Iris pigment epithelial cell (primary cell): ENCODE measurements at regions not wholly inside any gene's neighbourhood (a gene's known extent, or its start where the extent isn't known, plus 50 kb on each side); places are given as distances from the start of the nearest gene placed in this dataset.

Source experiments
- DNase-seq: peaks from one replicate; pipeline ENCODE4 v3.0.0-alpha.2; 2011; ENCODE audit warnings: low read depth

DNA sequence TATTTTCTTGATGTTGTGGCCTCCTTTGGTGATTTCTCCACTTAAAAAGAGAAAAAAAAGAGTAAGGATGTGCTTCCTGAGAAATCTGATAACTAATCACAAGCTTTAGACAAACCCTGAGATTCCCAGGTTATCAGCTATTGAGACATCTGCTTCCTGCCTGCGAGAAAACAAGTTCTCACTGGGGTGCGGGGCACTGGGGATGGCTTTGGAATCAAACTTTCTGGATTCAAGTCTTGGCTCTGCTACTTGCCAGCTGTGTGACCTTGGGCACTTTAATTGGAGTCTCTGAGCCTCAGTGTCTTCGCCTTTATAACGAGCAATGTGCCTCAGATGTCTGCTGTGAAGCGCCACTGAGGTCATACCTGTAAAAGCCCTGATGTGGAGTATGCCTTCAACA lies 152.5 kb upstream of the NAV2 start:
- no peak for DNase-seq

DNA sequence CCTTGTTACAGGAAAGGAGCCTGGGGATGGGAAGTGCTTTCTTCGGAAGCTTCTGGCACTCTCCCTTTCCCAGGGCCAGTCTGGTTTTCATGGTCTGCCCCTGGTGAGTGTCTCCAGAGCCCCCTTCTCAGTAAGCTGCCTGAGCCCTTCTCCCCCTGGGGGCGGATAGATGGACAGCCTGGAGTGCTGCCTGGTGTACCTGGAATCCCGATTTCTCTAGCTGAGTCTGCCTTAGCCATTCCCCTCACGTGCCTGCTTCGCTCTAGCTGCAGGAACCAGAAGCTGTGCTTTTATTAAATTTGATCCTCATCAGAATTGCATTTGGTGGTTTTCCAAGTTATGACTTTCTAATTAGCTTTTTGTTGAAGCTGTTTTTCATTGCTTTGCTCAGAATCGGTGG lies 152.9 kb upstream of the NAV2 start:
- no peak for DNase-seq

DNA sequence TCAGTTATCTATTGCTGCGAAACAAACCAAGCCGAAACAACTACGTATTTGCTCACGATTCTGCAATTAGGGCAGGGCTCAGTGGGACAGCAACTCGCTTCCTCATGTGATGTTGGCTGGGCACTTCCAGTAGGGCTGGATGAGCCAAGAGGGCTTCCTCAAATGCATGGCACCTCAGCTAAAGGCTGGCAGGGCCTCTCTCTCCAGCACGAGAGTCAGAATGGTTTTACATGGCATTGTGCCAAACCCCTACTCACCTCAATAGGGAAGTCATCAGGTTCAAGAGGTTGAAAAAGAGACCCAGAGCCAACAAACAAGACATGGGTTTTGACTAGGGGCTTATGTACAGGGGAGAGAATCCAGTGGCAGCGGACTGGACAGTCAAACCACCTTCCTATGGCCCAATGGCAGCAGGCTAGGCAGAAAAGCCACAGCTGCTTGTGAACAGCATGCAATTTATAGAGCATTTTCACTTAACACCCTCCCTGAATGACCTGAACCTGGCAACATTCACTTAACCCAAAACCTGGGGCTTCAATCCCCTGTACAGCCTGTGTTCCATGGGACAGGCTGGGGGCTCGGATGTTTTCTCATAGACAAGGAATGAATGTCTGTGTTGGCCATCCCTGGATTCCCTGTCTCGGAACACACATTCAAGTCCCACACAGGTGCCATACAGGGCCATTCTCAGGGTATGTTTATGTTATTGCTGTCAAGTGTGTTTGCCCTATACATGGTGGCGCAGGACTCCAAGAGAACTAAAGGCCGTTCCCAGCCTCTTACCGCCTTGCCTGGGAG lies 154.2 kb upstream of the NAV2 start:
- no peak for DNase-seq

DNA sequence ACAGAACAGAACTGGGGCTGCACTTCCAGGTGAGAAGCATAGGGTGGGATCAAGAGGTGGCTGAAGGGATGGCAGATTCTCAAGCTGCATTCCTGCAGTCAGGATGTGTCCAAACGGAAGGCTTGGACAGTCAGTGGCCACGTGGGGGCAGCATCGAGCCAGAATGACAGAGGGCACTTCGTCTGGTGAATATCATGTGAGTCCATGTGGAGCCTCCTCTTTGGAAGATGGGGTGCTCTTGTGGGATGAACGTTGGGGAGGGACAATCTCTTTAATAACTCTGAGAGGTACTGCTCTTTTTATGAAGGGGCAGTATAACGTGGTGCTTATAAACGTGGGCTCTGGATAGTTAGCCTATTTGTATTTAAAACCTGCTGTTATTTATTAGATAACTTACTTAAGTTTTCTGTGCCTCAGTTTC lies 154.9 kb upstream of the NAV2 start:
- DNase-seq = peak; percentile 60

DNA sequence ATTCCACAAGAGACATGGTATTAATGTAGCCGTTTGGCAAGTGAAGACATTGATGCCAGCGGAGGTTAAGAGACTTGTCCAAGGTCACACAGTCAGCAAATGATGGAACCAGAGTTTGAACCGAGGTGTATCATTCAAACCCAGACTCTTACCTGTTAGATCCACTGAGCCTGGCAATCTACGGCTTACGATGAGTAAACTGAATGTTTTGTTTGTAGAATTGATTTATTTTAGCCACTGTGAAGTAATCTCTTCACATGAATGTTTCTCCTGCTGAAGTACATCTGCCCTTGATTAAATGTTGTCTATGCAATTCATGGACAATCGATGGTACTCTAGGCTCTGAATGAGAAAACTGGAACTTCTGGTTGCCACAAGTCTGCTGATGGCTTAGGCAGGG lies 155.5 kb upstream of the NAV2 start:
- no peak for DNase-seq

DNA sequence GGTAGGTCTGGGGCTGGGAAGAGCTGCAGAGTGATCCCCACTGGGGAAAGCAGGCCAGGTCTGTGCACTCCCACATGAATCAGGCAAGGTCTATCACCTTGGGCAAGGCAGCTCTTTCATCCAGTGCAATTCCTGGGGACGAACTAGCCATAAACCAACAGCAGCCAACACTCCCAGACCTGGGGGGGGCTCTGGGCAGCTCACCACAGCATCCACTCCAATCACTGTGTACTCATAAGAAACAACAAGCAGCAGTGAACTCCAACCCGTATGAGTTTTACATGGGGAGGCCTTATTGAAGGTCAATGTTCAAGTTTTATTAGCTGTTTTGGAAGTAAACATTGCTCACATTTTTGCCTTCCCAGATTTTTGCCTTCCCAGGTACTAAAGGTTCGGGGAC lies 157.4 kb upstream of the NAV2 start:
- DNase-seq = no peak

DNA sequence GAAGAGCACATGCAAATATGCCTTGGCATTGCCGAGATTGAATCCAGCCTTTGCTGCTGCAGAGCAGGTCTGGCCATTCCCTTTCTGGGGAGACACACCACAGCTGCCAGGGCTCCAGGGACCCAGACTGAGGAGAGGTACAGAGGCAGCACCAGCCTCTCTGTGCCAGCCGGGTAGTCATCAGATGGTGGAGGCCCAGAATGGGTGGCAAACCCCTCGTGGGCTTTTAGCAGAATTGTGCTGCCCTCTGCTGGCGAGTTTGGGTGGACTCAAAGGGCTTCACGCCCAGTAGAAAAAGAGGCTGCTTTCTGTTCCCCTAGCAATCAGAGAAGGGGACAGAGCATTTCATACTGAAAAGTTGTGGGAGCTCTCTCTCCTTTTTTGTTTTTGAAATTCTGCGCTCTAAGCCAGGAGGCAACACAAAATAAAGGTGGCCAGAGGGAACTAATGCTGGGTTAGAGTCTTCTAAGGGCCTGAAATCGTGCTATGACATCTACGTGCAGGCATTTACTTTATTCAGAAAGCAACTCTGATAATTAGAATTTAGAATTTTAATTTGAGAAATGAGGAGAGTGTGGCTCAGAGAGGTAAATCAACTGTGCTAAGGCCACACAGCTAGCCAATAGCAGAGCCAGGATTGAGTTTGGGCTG lies 158.8 kb upstream of the NAV2 start:
- peak; percentile 59 for DNase-seq

DNA sequence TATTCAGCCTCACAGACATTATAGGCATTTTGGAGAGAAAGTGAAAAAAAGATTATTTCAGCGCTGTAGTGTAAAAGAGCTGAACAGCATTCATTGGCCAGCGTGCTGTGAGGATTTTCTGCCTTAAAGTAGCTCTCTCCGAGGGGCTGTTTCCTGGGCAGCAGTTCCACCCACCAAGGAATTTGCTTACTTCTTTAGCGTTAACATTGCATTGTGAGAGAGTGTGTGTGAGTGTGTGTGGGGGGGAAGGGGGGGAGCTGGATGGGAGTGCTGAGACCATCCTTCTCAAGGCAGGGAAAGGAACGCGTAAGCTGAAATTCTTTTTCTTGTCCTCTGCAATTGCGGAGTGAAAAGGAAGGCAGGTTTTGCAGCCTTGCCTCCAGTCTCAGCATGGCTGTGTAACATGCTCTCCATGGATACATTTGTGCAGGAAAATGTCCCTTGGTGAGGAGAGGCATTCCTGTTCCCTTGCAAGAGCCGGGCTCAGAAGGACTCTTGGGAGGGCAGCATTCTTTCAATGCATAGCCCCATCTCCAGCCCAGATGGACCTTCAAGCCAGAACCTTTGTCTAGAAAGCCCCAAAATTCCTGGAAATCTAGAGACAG lies 159.9 kb upstream of the NAV2 start:
- DNase-seq = no peak

DNA sequence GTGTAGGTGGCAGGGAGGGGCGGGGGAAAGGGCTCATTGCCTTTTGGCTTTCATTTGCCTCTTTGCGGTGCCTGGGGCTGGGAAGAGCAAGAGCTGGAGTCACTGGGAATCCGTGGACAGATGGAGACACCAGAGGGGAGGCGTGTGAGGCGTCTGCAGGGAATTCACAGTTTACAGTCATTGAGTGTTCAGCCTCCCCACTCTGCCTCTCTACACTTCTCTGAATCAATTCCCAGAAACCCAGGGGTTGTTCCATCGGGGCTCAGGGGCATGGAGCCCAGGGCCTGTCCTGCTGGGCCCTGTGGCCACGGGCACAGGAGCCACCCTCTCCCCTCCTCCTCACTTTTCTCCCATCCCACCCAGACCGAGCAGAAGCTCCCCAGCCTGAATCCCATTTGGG lies 160.5 kb upstream of the NAV2 start:
- DNase-seq = no peak

DNA sequence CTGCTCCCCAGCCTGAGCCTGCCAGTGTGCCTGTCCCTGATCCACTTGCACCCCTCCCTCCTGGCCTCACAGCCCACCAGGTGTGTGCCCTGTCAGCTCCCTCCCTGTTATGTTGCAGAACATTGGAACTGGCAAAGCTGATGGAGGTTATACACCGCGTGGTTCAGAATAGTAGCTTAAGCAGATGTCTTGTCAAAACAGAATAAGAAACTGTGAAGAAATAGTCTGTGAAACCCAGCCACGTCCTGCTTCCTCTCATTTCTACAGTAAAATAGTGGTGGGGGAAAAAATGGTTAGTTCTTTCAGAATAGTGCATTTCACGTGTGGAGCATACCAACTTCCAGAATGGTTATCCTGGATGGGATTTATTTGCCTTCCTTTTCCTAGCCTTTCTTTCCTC lies 161.2 kb upstream of the NAV2 start:
- DNase-seq = no peak

DNA sequence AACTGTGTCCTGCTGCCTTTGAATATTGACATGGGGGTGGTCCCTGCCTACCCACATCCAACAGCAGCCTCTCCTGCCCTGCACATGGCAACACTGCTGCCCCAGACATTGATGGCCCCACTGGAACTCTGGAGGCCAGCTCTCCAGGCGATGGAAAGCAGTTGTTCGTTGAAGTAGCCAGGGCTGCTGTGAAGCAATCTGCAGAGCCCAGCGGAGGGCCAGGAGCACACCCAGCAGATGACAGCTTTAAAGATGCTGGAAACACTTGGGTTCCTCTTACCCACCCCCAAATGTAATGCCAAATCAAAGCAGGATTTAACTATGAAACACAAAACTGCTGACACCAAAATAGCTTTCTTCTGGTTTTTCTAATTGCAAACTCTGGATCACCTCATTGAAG lies 165.6 kb upstream of the NAV2 start:
- no peak for DNase-seq

DNA sequence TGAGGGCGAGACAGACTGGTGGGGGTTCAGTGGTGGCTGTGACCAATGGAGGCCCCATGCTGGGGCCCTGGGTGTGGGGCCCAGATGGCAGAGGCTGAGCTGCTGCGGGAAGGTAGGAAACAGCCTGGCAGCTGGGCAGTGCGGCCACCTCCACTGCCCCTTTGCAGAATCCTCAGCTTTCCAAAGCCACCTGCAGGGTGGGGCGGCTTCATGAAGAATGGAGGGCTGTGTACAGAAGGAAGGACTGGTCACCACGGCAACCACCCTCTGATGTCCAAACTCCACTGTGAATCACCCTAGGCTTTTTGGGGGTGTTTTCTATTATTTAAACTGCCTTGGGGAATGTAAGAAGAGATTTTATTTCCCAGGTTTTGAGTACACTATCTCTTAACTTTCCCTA lies 166.3 kb upstream of the NAV2 start:
- no peak for DNase-seq

DNA sequence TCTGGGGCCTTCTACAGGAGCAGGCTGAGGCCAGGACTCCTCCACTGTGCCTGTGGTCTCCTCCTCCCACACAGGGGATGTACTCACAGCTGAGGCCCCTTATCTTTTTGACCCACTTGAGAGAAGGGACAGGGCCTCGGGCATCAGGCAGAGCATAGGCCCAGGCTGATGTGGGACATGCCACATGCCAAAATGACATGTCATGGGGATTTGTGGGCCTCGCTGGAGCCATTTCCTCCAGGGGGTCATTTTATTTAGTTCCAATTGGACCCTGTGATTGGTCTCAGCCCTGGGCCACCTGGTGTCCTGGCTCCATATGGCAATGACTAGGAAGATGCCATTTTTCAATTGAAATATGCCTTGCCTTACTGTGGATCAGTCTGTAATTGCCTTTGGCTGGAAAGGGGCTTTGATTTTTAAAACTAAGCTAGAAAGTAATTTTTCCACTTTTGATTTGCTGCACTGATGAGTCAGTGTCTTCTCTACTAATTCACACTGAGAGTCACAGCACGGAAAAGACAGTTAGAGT lies 171.1 kb upstream of the NAV2 start:
- DNase-seq = no peak

DNA sequence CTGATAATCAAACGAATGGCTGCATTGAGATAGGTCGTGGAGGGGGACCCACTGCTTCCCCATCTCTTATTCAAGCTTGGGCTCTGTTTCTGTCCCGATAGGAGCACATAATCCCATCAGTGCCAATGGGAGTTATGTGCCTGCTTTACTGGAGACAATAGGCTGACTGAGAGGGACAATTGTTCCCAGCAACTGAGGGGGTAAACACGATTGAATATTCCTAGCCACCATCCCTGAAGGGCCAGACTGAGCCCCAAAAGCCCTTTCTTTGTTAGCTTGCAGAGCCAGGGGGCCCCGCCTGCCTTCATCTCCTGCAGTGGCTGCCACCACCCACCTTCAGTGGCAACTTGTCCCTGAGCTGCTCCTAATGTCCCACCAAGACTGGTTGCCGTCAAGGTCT lies 172.8 kb upstream of the NAV2 start:
- DNase-seq = no peak

DNA sequence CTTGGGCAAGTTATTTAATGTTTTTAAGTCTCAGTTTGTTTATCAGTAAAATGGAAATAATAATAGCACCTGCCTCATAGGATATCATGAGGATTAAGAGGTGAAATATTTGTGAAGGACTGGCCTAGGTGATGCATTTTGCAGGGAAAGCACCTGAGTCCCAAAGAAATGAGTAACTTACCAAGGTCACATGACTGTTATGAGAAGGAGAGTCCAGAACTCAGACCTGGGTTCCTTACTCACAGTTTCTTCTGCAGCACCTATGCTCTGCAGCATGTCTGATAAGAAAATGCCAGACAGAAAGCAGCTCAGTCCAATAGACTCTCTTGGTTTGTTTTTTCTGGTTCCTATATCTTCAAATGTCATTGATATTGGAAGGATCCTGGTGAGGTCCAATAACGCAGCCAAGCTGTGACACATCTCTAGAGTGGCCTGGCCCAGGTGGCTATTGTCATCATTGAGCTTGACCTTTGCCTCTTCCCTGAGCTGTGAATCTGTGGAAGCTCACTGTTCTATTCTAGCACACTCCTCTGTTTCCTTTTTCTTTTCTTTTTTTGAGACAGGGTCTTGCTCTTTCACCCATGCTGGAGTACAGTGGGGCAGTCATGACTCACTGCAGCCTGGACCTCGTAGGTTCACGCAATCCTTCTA lies 174.7 kb upstream of the NAV2 start:
- no peak for DNase-seq

DNA sequence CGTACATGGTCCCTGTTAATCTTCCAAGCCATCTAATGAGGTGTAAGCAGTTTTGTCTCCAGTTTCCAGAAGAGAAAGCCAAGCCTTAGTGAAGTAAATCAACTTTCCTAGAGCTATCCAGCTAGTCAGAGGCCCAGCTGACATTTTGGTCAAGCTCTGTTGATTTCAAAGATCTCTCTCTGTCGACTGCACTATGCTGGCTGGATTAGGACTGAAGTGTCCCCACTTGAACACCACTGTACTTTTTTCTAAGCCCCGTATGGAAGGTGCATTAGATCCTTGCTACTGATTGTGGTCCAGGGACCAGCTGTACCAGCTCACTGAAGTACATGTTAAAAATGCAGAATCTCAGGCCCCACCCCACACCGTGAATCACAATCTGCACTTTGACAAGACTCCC lies 176.5 kb upstream of the NAV2 start:
- DNase-seq = no peak

DNA sequence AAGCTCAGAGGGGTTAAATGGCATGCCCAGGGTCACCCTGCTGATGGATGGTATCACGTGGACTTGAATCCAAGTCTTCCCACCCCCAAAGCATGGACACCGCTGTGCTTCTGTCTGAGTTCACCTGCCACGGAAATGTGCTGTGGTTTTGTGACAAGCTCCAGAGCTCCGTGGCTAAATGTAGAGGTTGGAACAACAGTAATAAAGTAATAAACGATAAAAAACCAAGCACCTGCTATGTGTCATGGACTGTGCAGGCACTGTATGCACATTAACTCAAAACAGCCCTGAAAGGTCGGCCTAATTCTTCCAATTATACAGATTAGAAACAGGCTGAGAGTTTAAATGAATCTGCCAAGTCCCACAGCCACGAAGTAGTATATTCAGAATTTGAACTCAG lies 182.1 kb upstream of the NAV2 start:
- no peak for DNase-seq

DNA sequence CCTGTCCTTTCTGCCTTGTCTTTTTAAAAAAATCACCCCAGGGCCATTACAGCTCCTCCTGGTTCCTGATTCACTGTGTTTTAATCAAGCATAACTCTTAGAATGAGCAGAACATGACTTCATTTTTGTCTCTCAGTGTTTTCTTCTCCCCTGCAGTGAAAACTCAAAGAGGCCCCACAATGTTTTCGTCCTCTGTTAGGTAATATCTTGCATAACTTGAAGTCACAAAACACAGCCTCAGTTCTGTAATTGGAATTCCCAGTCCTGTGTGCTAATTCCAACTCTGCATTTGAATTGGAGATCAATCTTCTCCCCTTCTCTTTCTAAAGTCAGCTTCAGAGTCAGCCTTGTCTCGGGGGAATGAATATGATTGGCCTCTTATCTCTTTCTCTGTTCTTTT lies 186.5 kb upstream of the NAV2 start:
- no peak for DNase-seq

DNA sequence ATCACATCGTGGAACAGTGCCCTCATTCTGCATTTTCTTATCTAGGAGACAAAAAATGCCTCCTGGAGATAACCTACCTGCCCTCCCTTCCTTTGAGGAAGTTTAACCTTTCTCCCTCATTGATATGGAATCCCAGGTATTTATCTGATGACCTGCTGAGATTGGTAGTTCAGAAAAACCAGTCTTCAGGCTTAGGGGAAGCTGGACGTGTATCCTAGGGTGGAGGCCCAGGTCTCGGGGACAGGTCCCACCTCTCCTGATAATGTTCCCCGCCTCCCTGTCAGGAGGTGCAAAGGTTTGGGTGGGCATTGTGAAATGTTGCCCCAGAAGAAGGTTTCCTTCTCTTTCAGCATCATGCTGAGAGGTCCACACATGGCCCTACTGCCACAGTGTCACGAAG lies 186.9 kb upstream of the NAV2 start:
- DNase-seq = no peak

DNA sequence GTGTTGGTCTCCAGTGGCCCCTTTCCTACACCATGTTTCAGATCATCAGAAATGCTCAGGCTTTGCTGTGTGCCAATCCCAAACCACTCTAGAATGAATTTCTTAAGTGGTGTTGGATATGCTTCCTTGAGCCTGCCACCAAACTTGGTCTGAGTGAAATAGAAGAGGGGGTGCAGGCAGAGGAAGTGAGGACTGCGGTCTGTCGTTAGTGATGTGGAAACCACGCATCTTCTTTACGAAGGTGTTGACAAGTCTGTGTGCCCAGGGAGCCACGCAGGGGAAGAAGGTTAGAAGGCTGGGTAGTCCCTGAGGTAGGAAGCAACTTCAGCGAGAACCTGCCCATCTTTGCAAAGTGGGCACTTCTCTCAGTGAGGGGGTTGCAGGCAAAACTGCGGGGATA lies 187.4 kb upstream of the NAV2 start:
- DNase-seq = no peak

DNA sequence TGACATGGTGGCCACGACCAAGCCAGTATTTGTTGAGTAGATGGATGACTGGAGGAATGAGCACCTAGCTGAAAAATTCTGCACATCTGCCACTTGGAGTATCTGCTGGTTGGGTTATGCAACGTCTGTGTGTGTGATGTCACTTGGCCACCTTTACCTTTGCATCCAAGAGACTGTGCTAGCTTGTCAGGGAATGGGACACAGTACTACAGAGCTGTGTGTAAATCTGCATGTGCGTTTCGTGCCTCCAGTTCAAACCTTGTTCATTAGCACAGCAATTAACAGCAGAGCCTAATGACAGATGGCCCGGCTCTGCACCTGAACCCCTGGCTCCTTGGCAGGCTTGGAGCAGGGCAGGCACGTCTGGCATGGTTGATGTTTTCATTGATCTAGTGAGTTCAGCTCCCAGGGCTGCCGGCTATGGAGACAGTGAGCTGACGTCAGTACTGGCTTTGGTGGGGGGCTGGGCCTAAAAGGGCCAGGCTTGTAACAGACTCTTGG lies 188.4 kb upstream of the NAV2 start:
- DNase-seq = peak; percentile 10

DNA sequence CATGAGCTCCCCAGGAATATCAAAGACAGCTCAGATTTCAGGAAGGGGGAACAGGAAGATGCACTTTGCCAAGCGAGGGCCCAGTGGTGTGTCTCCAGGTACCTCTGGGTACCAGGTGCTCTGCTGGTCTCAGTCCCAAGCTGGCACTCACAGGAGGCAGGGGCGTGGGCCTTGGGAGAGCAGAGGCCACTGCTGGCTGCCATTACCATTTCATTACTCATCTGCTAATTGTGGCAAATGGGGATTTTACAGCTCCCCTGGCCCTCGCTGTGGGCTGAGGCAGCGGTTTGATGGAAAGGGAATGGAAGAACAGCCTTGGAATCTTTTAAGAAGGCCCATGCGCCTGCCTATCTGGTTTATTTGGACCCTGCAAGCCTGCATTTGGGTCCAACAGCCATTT lies 192.0 kb upstream of the NAV2 start:
- DNase-seq = no peak
